ENCODE measurements at regions not wholly inside any gene's neighbourhood (a gene's known extent, or its start where the extent isn't known, plus 50 kb on each side); places are given as distances from the start of the nearest gene placed in this dataset.

DNA sequence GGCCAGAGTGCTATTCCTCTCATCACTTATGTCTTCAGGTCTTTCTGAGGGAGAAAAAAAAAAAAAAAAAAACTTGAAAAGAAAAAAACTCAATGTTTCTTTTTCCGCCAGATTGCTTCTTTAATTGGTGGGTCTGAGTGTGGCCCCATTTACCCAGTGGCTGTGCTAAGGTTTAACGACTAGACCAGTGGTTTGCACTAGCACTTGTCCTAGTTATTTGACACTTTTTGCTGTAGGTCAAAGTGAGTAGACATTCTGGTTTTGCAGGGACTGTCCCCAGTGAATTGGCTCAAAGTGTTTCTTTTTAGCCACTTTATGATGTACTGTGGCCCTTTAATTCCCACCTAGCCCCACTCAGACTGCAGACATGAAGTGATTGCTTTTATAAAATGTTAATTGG, 273.3 kb downstream of the PTEN start:
- DNase-seq: no peak

- no peak for DNase-seq
These were observed 275.0 kb downstream of the PTEN start for GRCh38 chr10:88138319-88138848.

DNA sequence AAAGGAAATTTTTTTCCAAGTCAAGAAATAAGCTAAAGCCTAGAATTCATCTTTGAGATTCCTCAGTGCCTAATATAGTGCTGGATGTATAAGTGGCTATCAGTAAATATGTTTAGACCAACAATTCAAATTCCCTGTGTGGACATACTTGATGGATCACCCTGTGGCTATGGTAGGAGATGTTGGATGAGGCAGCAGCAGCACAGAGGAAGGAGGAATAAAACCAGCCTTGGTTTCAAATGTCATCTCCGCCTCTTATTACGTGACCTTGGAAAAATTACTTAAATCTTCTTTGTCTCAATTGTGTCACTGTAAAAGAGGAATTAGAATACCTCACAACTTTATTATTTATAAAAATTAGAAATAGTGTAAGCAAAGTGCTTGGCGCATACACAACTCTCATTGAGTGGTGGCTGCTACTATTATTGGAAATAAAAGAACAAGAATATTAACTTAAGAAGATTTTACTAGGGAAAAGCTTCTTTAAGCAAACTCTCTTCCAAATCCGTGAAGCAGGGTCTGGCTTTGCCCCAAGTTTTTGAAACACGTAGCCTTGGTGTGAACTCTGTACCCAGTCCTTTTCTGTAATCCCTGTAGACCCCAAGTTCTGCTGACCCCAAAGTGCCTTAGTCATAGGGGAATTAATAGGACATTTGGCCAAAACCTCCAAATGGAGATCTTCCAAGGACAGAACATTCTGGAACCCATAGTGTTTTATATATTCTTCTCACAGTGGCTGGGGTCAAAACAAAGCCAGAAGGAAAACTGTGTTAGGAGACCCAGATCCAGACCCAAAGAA, 283.8 kb downstream of the PTEN start:
- DNase-seq: no peak

DNA sequence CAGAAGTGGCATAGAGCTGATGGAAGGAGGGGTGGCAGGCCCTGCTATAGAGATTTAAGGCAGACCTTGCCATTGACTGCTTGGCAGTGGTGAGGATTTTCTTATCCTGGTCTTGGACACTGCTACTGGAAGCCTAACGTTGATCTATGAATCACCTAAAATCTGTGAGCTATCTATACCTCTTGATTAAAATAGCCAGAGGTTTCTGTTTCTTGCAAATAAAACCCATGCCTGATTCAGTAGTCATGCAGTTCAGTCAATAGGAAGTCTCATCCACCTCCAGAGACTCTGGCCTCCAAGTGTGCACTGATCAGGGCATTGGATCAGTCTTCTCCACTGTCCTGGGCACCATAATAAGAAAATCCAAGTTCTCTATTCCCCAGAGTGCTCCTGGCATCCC, 286.5 kb downstream of the PTEN start:
- no peak for DNase-seq

DNA sequence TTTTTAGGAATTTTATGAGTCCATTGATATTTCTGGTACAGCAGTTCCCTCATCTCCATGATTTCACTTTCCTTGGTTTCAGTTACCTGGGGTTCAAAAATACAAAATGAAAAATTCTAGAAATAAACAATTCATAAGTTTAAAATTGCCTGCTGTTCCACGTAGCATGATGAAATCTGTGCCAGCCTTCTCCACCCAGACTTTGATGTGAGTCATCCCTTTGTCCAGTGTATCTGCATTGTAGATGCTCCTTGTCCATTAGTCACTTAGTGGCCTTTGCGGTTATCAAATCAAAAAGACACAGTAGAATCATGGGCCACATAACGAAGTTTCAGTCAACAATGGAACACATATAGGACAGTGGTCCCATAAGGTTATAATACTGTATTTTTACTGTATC, 286.9 kb downstream of the PTEN start:
- no peak for DNase-seq

GRCh38 chr10:88152728-88153133, 289.3 kb downstream of the PTEN start:
- DNase-seq: no peak

GRCh38 chr10:88154596-88155250, 291.3 kb downstream of the PTEN start:
- no peak for DNase-seq

DNA sequence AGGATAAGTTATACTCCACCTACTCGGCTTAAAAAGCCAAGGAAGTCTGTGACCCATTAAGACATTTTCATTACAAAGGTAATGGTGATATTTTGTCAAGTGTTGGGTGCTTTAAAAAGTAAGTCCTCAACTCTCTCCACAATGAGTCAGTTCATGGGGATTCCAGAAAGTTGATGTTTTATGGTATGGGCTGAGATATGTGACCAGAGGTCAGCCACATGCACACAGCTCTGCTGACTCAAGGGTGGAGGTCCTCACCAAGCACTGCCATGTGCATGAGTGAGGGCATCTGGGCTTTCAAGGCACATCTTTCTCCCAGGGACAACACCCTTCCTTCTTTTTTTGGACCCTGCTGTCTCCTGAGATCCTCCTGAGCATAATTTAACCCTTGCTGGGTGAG, 292.9 kb downstream of the PTEN start:
- DNase-seq: no peak

DNA sequence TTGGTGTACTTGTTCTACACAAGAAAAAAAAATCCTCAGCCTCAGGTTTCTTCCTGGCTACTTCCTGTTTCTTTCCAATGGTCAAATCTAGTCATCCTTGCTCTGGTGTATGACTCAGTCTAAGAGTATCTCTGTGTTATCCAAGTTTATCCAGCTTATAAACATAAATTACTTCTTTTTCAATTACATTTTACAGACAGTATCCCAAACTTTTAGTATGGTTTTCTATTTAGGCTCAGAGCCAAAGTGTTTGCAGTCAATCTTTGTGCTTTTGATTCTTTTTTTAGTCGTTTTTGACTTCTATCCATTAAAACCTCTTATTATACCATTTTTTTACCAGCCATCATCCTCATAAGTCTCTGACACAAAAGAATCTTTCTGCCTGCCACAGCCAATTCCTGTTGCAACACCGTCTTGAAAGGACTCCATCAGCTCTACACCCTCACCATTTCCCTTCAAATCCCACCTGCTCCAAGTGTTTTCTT, 294.6 kb downstream of the PTEN start:
- DNase-seq: no peak

DNA sequence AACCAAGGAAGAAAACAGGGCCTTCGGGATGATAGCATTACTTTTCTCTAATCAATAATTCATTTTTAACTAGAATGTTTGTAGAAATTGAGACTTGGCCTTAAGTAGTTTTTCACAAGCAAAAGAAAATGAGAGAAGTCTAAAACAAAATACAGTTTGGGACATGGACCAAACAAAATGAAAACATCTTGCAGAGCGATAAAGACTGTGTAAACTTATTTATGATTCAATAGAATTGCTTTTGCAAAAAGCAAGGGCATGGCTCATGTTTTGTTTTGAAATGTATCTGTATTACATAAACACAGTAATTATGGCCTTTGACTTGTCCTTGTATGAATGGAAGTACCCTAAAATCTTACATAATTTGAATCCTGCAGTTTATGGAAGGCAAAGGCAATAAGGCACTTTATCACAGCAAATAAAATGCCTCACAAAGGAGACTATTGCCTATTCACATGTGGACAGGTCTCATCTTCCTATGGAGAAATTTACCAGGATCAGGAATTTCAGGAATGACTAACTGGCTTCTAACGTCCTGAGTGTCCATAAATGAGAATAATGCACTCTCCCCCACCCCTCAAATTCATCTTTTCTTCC, 295.2 kb downstream of the PTEN start:
- no peak for DNase-seq

- DNase-seq: no peak
These were observed 295.9 kb downstream of the PTEN start for GRCh38 chr10:88159127-88159829.

GRCh38 chr10:88161070-88161469, 297.6 kb downstream of the PTEN start:
- no peak for DNase-seq

- no peak for DNase-seq
These were observed 298.3 kb downstream of the PTEN start for GRCh38 chr10:88161756-88162155.

DNA sequence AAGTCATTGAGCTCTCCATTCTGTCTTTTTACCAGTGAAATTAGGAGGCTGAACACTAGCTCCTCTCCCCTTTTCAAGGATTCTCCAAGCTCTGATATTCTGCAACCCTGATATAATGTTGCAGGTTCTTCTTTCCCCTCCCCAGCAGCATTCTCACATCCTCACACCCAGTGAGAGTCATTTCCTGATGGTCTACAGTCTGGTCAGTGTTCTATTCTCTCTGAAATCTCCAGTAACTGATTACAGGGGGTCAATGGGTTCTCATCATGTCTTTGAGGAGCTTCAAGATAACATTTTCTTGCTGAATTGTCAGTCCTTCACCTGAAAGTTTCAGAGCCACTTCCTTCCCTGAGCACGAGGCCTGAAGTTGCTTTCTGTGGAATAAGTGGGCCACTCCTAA, 299.4 kb downstream of the PTEN start:
- no peak for DNase-seq

DNA sequence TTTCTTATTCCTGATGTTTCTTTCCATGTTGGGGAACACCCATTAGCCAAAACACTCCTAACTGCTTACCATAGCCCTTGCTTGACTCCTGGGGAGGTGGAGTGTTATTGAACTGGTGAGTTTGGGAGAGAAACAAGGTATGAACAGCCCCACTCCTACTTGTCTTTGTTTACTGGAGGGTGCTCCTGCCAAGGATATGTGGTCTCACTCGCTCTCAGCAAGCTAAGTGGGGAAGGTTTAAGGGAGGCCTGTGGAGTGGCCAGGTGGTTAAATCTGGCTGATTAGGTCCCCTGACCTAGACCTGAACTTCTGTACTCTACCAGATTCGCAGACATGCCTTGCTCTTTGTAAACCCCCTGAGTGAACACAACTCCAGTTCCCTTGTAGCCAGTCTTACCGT, 300.1 kb downstream of the PTEN start:
- no peak for DNase-seq

DNA sequence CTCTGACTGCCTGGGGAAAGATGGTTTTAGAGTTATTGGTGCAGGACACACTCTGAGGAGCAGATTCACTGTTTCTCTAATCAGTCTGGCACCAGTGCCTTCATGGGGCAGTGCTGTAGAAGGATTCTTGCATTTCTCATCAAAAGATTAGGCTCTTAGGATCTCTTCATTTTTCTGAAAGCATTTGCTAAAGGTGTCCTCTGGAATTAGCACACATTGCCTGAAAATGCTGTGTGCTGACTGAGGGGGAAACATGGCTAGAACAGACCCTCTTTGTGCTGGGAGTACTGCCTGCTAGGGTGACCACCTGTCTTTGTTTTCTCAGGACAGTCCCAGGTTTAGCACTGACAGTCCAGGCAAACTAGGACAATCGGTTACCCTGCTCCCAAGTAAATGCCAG, 301.0 kb downstream of the PTEN start:
- no peak for DNase-seq

DNA sequence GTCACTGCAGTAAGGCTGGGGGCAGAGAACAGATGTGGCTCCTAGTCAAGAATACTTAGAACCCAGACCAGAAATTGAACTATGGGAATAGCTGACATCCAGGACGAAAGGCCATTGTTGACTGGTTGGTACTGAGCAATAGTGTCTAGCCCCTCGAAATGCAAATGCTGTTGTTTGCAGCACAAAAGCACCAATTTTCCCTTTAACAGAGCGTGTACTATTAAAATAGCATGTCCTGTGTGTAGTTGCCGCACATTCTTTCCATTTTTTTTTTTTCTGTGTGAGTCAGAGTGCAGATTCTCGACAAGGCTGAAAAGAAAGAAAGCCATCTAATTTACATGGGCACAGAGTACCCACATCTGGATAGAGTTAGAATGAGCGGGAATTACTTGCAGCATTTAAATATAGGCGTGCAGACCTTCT, 302.4 kb downstream of the PTEN start:
- DNase-seq: no peak

- no peak for DNase-seq
These were observed 305.0 kb downstream of the PTEN start for GRCh38 chr10:88168171-88169036.

DNA sequence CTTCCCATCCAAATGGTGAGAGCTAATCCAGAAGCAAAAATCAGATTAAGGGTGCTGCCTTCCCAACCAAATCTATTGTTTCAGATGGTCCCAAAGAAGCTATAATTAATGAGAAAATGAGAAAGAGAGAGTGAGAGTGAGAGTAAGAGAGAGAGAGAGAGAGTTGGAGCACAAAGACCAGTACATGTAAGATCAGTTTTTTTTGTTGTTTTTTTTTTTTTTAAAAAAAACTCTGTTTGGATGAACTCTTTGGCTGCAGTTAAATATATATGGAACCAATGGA, 305.6 kb downstream of the PTEN start:
- DNase-seq: no peak

GRCh38 chr10:88170628-88171027, 307.2 kb downstream of the PTEN start:
- no peak for DNase-seq

GRCh38 chr10:88172159-88172558, 308.7 kb downstream of the PTEN start:
- DNase-seq: no peak

DNA sequence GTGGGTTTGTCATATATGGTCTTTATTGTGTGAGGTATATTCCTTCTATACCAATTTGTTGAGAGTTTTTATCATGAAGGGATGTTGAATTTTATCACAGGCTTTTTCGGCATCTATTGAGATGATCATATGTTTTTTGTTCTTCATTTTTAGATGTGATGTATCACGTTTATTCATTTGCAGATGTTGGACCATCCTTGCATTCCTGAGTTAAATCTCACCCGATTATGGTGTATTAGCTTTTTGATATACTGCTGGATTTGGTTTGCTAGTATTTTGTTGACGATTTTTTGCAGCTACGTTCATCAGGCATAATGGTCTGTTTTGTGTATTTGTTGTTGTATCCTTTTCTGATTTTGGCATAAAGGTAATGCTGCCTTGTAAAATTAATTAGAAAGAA, 311.0 kb downstream of the PTEN start:
- DNase-seq: no peak

DNA sequence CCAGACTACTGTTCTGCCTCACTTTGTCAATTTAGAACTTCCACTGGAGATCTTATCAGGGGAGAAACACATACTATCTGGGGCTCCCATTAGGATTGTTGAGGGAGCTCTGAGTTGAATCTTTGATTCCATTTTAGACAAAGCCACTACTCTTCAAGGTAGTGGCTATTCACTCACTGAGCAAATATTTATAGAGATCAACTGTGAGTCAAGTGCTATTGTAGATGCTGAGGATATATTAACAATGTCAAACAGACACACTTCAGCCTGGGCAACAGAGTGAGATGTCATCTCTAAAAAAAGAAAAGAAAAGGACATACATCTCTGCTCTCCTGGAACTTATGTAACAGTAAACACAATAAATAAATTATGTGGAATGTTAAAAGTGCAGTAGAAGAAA, 315.3 kb downstream of the PTEN start:
- no peak for DNase-seq

Measured in KG1 (cell line).